ENCODE measurements at regions not wholly inside any gene's neighbourhood (a gene's known extent, or its start where the extent isn't known, plus 50 kb on each side); places are given as distances from the start of the nearest gene placed in this dataset.

DNA sequence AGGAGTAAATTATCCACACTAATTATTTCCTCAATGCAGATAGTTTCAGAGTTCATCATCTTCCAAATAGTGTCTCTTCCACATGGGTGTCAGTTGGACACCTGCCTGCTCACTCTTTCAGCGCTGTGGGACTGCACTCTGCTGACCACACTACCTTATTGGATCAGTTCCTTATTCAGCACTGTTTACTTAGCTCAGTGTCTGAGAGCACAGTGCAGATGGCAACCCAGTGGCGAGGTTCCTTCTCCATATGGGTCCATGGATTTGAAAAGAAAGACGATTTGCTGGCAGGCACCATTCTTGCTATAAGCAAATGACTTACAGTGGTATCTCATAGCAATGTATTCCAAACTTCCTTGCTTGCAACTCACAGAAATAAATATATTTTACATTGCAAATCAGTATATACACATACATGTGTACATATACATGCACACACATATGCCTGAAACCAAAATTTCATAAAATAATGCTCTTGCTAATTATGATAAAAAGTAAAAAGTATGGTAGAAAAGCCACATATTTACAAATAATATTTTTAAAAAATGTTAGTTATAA lies 354.8 kb downstream of the INSIG2 start:
- no peaks in the 10 kb centered on the region for H3K27me3 ChIP-seq (ENCODE audit: insufficient read depth, insufficient read length)
- TF ChIP-seq YY1 (IDR thresholded peaks at IDR 0.05; ENCODE audit: insufficient read depth, insufficient read length) (no peak), ZNF274 (IDR thresholded peaks at IDR 0.05; ENCODE audit: low read depth, low read length) (no peak), SUZ12 (IDR thresholded peaks at IDR 0.05; ENCODE audit: extremely low read depth, insufficient read depth, insufficient read length) (no peak)
- no peaks in the 10 kb centered on the region for H3K36me3 ChIP-seq (ENCODE audit: insufficient read depth, insufficient read length, low read length)
- H3K4me3 ChIP-seq (ENCODE audit: insufficient read length, low read depth) = no peak overlapping the region
- no peak overlapping the region for H3K9ac ChIP-seq (ENCODE audit: insufficient read length, low read depth)
- no peak for DNase-seq (ENCODE audit: low read depth, low spot score)
- no peaks in the 10 kb centered on the region for H3K9me3 ChIP-seq (ENCODE audit: insufficient read depth, low read length)
- no peaks in the 10 kb centered on the region for H3K4me1 ChIP-seq (ENCODE audit: insufficient read depth, insufficient read length)

- Histone ChIP-seq H3K36me3 (ENCODE audit: insufficient read depth, insufficient read length, low read length) (no peaks in the 10 kb centered on the region), H3K4me1 (ENCODE audit: insufficient read depth, insufficient read length) (no peaks in the 10 kb centered on the region), H3K27me3 (ENCODE audit: insufficient read depth, insufficient read length) (no peaks in the 10 kb centered on the region), H3K9me3 (ENCODE audit: insufficient read depth, low read length) (no peaks in the 10 kb centered on the region), H3K4me3 (ENCODE audit: insufficient read length, low read depth) (no peak overlapping the region), H3K9ac (ENCODE audit: insufficient read length, low read depth) (no peak overlapping the region)
- TF ChIP-seq SUZ12 (IDR thresholded peaks at IDR 0.05; ENCODE audit: extremely low read depth, insufficient read depth, insufficient read length) = no peak
- TF ChIP-seq ZNF274 (IDR thresholded peaks at IDR 0.05; ENCODE audit: low read depth, low read length) = no peak
- TF ChIP-seq YY1 (IDR thresholded peaks at IDR 0.05; ENCODE audit: insufficient read depth, insufficient read length) = no peak
- no peak for DNase-seq (ENCODE audit: low read depth, low spot score)
Observed at GRCh38 chr2:118442046-118442445, 353.8 kb downstream of the INSIG2 start.

GRCh38 chr2:118440404-118441098 lies 352.3 kb downstream of the INSIG2 start:
- Histone ChIP-seq H3K4me3 (ENCODE audit: insufficient read length, low read depth) (no peak overlapping the region), H3K9me3 (ENCODE audit: insufficient read depth, low read length) (no peaks in the 10 kb centered on the region), H3K36me3 (ENCODE audit: insufficient read depth, insufficient read length, low read length) (no peaks in the 10 kb centered on the region), H3K4me1 (ENCODE audit: insufficient read depth, insufficient read length) (no peaks in the 10 kb centered on the region), H3K27me3 (ENCODE audit: insufficient read depth, insufficient read length) (no peaks in the 10 kb centered on the region), H3K9ac (ENCODE audit: insufficient read length, low read depth) (no peak overlapping the region)
- TF ChIP-seq ZNF274 (IDR thresholded peaks at IDR 0.05; ENCODE audit: low read depth, low read length) = no peak
- no peak for TF ChIP-seq SUZ12 (IDR thresholded peaks at IDR 0.05; ENCODE audit: extremely low read depth, insufficient read depth, insufficient read length)
- TF ChIP-seq YY1 (IDR thresholded peaks at IDR 0.05; ENCODE audit: insufficient read depth, insufficient read length) = no peak
- DNase-seq (ENCODE audit: low read depth, low spot score) = no peak

DNA sequence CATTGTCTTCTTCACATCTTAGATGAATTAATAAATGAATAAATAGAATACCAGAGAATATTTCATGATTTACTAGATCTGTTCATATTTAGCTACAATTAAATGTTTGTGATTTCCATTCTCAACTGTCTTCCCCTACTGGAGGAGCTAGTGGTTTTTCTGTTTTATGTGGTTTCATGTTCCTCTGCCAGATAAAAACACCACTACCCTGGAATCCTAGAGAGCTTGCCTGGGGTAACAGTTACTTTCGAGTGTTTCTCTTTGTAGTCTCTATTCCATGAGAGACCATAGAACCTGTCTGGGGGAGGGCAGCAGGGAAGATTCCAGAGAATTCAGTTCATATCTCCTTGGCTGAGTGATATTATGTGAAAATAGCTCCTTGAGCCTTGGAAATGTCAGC lies 349.2 kb downstream of the INSIG2 start:
- no peak for DNase-seq (ENCODE audit: low read depth, low spot score)
- H3K9me3 ChIP-seq (ENCODE audit: insufficient read depth, low read length) = no peaks in the 10 kb centered on the region
- no peaks in the 10 kb centered on the region for H3K4me1 ChIP-seq (ENCODE audit: insufficient read depth, insufficient read length)
- no peaks in the 10 kb centered on the region for H3K27me3 ChIP-seq (ENCODE audit: insufficient read depth, insufficient read length)
- TF ChIP-seq ZNF274 (IDR thresholded peaks at IDR 0.05; ENCODE audit: low read depth, low read length) (no peak), SUZ12 (IDR thresholded peaks at IDR 0.05; ENCODE audit: extremely low read depth, insufficient read depth, insufficient read length) (no peak), YY1 (IDR thresholded peaks at IDR 0.05; ENCODE audit: insufficient read depth, insufficient read length) (no peak)
- H3K9ac ChIP-seq (ENCODE audit: insufficient read length, low read depth) = no peak overlapping the region
- H3K36me3 ChIP-seq (ENCODE audit: insufficient read depth, insufficient read length, low read length) = no peaks in the 10 kb centered on the region
- H3K4me3 ChIP-seq (ENCODE audit: insufficient read length, low read depth) = no peak overlapping the region

DNA sequence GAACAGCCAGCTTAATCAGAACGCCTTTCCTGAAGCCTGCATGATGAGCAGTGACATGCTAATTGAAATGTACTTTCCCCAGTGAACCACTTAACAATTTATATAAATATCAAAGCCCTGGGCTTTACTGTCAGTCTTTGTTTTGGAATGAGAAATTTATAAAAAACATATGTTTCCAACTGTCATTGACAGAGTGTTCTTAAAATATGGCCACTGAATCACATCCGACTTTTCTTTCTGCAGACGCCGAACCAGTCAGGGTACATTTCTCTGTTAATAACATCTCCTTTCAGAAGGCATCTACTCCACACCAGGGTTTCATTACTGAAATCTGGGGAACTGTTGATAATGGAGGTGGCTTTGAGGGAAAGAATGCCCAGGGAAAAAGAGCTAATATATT lies 343.7 kb downstream of the INSIG2 start:
- no peaks in the 10 kb centered on the region for H3K36me3 ChIP-seq (ENCODE audit: insufficient read depth, insufficient read length, low read length)
- no peaks in the 10 kb centered on the region for H3K4me1 ChIP-seq (ENCODE audit: insufficient read depth, insufficient read length)
- TF ChIP-seq SUZ12 (IDR thresholded peaks at IDR 0.05; ENCODE audit: extremely low read depth, insufficient read depth, insufficient read length) (no peak), ZNF274 (IDR thresholded peaks at IDR 0.05; ENCODE audit: low read depth, low read length) (no peak), YY1 (IDR thresholded peaks at IDR 0.05; ENCODE audit: insufficient read depth, insufficient read length) (no peak)

DNA sequence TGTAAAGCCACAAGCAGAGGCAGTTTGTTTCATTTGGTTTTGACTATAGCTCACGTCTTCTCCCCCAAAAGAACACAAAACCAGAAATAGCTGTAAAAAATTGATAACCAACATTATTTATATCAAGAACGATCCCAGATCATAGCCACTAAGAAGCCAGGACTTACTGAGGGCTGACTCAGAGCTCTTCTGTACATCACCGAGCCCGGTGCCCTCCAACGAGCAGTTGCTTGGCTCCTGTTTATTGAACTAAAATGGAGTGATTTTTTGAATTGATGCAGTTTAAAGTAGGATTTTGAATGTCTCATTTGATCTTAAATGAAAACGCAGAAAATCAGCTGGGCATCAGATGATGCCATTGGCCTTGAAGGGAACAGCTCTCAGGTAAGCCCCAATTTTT lies 343.3 kb downstream of the INSIG2 start:
- no peak for DNase-seq (ENCODE audit: low read depth, low spot score)

More for the DNA sequence above, 343.7 kb downstream of the INSIG2 start:
- H3K27me3 ChIP-seq (ENCODE audit: insufficient read depth, insufficient read length) = no peaks in the 10 kb centered on the region
- H3K9ac ChIP-seq (ENCODE audit: insufficient read length, low read depth) = no peak overlapping the region
- DNase-seq (ENCODE audit: low read depth, low spot score) = no peak
- peaks cover 16% of the 10 kb centered on the region for H3K9me3 ChIP-seq (ENCODE audit: insufficient read depth, low read length)
- H3K4me3 ChIP-seq (ENCODE audit: insufficient read length, low read depth) = no peak overlapping the region

DNA sequence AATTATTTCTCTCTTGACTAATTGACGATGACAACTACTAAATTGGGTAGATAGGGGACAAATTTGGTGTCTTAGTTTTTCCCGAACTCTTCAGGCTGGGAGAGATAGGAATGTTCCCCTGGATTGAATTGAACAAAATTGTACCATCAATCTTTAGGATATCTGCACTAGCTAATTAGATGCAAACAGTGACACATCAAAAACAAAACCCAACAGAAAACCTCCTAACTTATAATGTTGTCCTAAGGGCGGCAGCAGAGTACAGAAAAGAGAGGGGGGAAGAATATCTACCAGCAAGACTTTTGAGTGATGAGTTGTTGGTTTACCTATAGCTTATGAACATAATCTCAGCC lies 342.9 kb downstream of the INSIG2 start:
- Histone ChIP-seq H3K9me3 (ENCODE audit: insufficient read depth, low read length) (peaks cover 16% of the 10 kb centered on the region), H3K4me1 (ENCODE audit: insufficient read depth, insufficient read length) (no peaks in the 10 kb centered on the region), H3K36me3 (ENCODE audit: insufficient read depth, insufficient read length, low read length) (no peaks in the 10 kb centered on the region), H3K4me3 (ENCODE audit: insufficient read length, low read depth) (no peak overlapping the region), H3K9ac (ENCODE audit: insufficient read length, low read depth) (no peak overlapping the region), H3K27me3 (ENCODE audit: insufficient read depth, insufficient read length) (no peaks in the 10 kb centered on the region)
- TF ChIP-seq YY1 (IDR thresholded peaks at IDR 0.05; ENCODE audit: insufficient read depth, insufficient read length) = no peak
- TF ChIP-seq ZNF274 (IDR thresholded peaks at IDR 0.05; ENCODE audit: low read depth, low read length) = no peak
- TF ChIP-seq SUZ12 (IDR thresholded peaks at IDR 0.05; ENCODE audit: extremely low read depth, insufficient read depth, insufficient read length) = no peak
- DNase-seq (ENCODE audit: low read depth, low spot score) = no peak

More for the DNA sequence above, 343.3 kb downstream of the INSIG2 start:
- Histone ChIP-seq H3K4me1 (ENCODE audit: insufficient read depth, insufficient read length) (no peaks in the 10 kb centered on the region), H3K36me3 (ENCODE audit: insufficient read depth, insufficient read length, low read length) (no peaks in the 10 kb centered on the region), H3K9ac (ENCODE audit: insufficient read length, low read depth) (no peak overlapping the region), H3K9me3 (ENCODE audit: insufficient read depth, low read length) (peaks cover 16% of the 10 kb centered on the region), H3K27me3 (ENCODE audit: insufficient read depth, insufficient read length) (no peaks in the 10 kb centered on the region), H3K4me3 (ENCODE audit: insufficient read length, low read depth) (no peak overlapping the region)
- TF ChIP-seq SUZ12 (IDR thresholded peaks at IDR 0.05; ENCODE audit: extremely low read depth, insufficient read depth, insufficient read length) (no peak), ZNF274 (IDR thresholded peaks at IDR 0.05; ENCODE audit: low read depth, low read length) (no peak), YY1 (IDR thresholded peaks at IDR 0.05; ENCODE audit: insufficient read depth, insufficient read length) (no peak)

Data from NT2/D1 (cell line).